Spleen (tissue), 11 donors: ENCODE measurements at regions not wholly inside any gene's neighbourhood (a gene's known extent, or its start where the extent isn't known, plus 50 kb on each side); places are given as distances from the start of the nearest gene placed in this dataset.
"Not testable (repeated sequence)": the region's sequence is repeated elsewhere in the genome, so short reads cannot be mapped to it uniquely, and the experiment has no call there.

Experiments used
- DNase-seq: peaks from one replicate; pipeline ENCODE4 v3.0.0-alpha.2; 2020
- H3K27ac ChIP-seq, 8 donors: fragments of 200-600 bp; sonication (generic) in 7 of 8; 1 replicate in 4 of 8; 2 replicates in 4 of 8; pipeline versions ENCODE4 v1.5.0 to v1.8.0; 2016 to 2021; ENCODE audit warnings: inconsistent platforms in 4 of 8, mild to moderate bottlenecking in 4 of 8, moderate library complexity in 1 of 8
- H3K27me3 ChIP-seq, 7 donors: fragments of 200-600 bp; sonication (generic) in 6 of 7; replicated peaks in 1 of 7; 1 replicate in 4 of 7; 2 replicates in 3 of 7; pipeline versions ENCODE4 v1.5.0 to v1.8.0; 2016 to 2021; ENCODE audit warnings: inconsistent platforms in 3 of 7, mild to moderate bottlenecking in 1 of 7
- H3K36me3 ChIP-seq, 6 donors: fragments of 200-600 bp; sonication (generic) in 5 of 6; 1 replicate in 4 of 6; 2 replicates in 2 of 6; pipeline versions ENCODE4 v1.5.0 to v1.8.0; 2016 to 2021; ENCODE audit warnings: inconsistent platforms in 2 of 6
- H3K4me1 ChIP-seq, 6 donors: fragments of 200-600 bp; sonication (generic) in 5 of 6; 1 replicate in 3 of 6; 2 replicates in 3 of 6; pipeline versions ENCODE4 v1.5.0 to v1.8.0; 2016 to 2021; ENCODE audit warnings: inconsistent platforms in 3 of 6
- H3K4me3 ChIP-seq, 8 donors: fragments of 200-600 bp; sonication (generic) in 7 of 8; 1 replicate in 4 of 8; 2 replicates in 4 of 8; pipeline versions ENCODE4 v1.5.0 to v1.8.0; 2016 to 2021; ENCODE audit warnings: inconsistent platforms in 4 of 8, mild to moderate bottlenecking in 4 of 8, moderate library complexity in 2 of 8
- H3K9me3 ChIP-seq, 8 donors: fragments of 200-600 bp; sonication (generic) in 7 of 8; 1 replicate in 4 of 8; 2 replicates in 4 of 8; pipeline versions ENCODE4 v1.5.0 to v1.8.0; 2016 to 2021; ENCODE audit warnings: inconsistent platforms in 4 of 8
- CTCF ChIP-seq, 11 experiments: fragments of 200-600 bp in 7 of 11; fragments of 450-650 bp in 4 of 11; sonication (generic) in 4 of 11; IDR thresholded peaks in 8 of 11; conservative IDR thresholded peaks in 3 of 11; 1 replicate in 7 of 11; 2 replicates in 4 of 11; pipeline versions ENCODE4 v1.4.0 to v1.8.0; 2016 to 2021; ENCODE audit warnings: antibody characterized with exemption in 11 of 11, inconsistent platforms in 4 of 11, mild to moderate bottlenecking in 1 of 11
- POLR2A ChIP-seq, 3 donors: fragments of 450-650 bp; IDR thresholded peaks; one replicate each; pipeline ENCODE4 v1.5.1; 2017; ENCODE audit warnings: antibody characterized with exemption in 3 of 3, mild to moderate bottlenecking in 1 of 3
- POLR2AphosphoS5 ChIP-seq, 3 donors: sonication (generic); formaldehyde crosslinking; IDR thresholded peaks; one replicate each; pipeline ENCODE4 v1.5.1; 2017; ENCODE audit warnings: antibody characterized with exemption in 3 of 3
- WGBS, 5 donors: extraction: QIAGEN DNeasy Blood & Tissue Kit in 3 of 5; methylation state at CpG; one replicate each; pipeline versions ENCODE4 v1.1.5 to v1.1.7; 2013 to 2018; 5-methylcytosine and 5-hydroxymethylcytosine counted together
- intact Hi-C: fragments of 100-400 bp; cut with DNase I; formaldehyde crosslinking; loops from one replicate; pipeline ENCODE4 v1.15.0; 2023; ENCODE audit warnings: low total_unique reads
- donor health status: healthy with polysubstance abuse.
- donor health status: DM: no; HTN: no; CAD: no; lungs with moderate emphysema.
- donor health status: DM: no; HTN: no; CAD: no.
- donor health status: Bipolar disorder and iron deficiency.
- donor health status: healthy.
- donor health status: DM: no; HTN: no; CAD: no.
- donor health status: DM: yes; HTN: yes; CAD: no.

- no peak for DNase-seq
- Histone ChIP-seq H3K4me3 (no peak overlapping the region), H3K36me3 (no peaks in the 10 kb centered on the region), H3K9me3 (no peaks in the 10 kb centered on the region), H3K27ac (no peak overlapping the region), H3K4me1 (peaks cover 0 to 18% (median 0%) of the 10 kb centered on the region in 6 donors), H3K27me3 (no peaks in the 10 kb centered on the region)
- no peak for TF ChIP-seq POLR2AphosphoS5 (IDR thresholded peaks at IDR 0.05)
- TF ChIP-seq CTCF (IDR thresholded peaks at IDR 0.05 in 8 of 11, conservative IDR thresholded peaks at IDR 0.05 in 3 of 11) = no peak
- TF ChIP-seq POLR2A (IDR thresholded peaks at IDR 0.05) = no peak
- intact Hi-C loops = no loop called here
Measured at GRCh38 chr3:106303766-106304165, 435.0 kb upstream of the CBLB start.

GRCh38 chr3:106305127-106305526, 436.3 kb upstream of the CBLB start:
- no peaks in the 10 kb centered on the region for H3K9me3 ChIP-seq
- no peak overlapping the region for H3K4me3 ChIP-seq
- intact Hi-C loops = no loop called here
- H3K27me3 ChIP-seq = no peaks in the 10 kb centered on the region
- WGBS, 5 donors = 88 to 97% (median 92%) methylated on average over 2 of the region's 2 CpGs
- H3K36me3 ChIP-seq = no peaks in the 10 kb centered on the region
- TF ChIP-seq POLR2A (IDR thresholded peaks at IDR 0.05) (no peak), CTCF (IDR thresholded peaks at IDR 0.05 in 8 of 11, conservative IDR thresholded peaks at IDR 0.05 in 3 of 11) (no peak), POLR2AphosphoS5 (IDR thresholded peaks at IDR 0.05) (no peak)
- DNase-seq = no peak
- H3K4me1 ChIP-seq = peaks cover 0 to 11% (median 0%) of the 10 kb centered on the region in 6 donors
- no peak overlapping the region for H3K27ac ChIP-seq

- Histone ChIP-seq H3K9me3 (no peaks in the 10 kb centered on the region), H3K4me1 (peaks cover 0 to 11% (median 0%) of the 10 kb centered on the region in 6 donors)
Measured at GRCh38 chr3:106305882-106306435, 437.1 kb upstream of the CBLB start.

GRCh38 chr3:106309274-106309673, 440.5 kb upstream of the CBLB start:
- 91 to 98% (median 97%) methylated on average over 1 of the region's 1 CpG for WGBS, 5 donors
- intact Hi-C loops = no loop called here
- DNase-seq = no peak
- H3K27ac ChIP-seq = no peak overlapping the region
- no peaks in the 10 kb centered on the region for H3K4me1 ChIP-seq
- H3K9me3 ChIP-seq = no peaks in the 10 kb centered on the region
- H3K4me3 ChIP-seq = no peak overlapping the region
- no peaks in the 10 kb centered on the region for H3K36me3 ChIP-seq
- no peaks in the 10 kb centered on the region for H3K27me3 ChIP-seq
- TF ChIP-seq CTCF (IDR thresholded peaks at IDR 0.05 in 8 of 11, conservative IDR thresholded peaks at IDR 0.05 in 3 of 11) (no peak), POLR2A (IDR thresholded peaks at IDR 0.05) (no peak), POLR2AphosphoS5 (IDR thresholded peaks at IDR 0.05) (no peak)

More at GRCh38 chr3:106305882-106306435, 437.1 kb upstream of the CBLB start:
- DNase-seq = no peak
- 94 to 97% (median 95%) methylated on average over 1 of the region's 1 CpG for WGBS, 5 donors
- Histone ChIP-seq H3K27me3 (no peaks in the 10 kb centered on the region), H3K27ac (no peak overlapping the region), H3K36me3 (no peaks in the 10 kb centered on the region), H3K4me3 (no peak overlapping the region)
- intact Hi-C loops = no loop called here
- TF ChIP-seq POLR2A (IDR thresholded peaks at IDR 0.05) (no peak), CTCF (IDR thresholded peaks at IDR 0.05 in 8 of 11, conservative IDR thresholded peaks at IDR 0.05 in 3 of 11) (no peak), POLR2AphosphoS5 (IDR thresholded peaks at IDR 0.05) (no peak)

GRCh38 chr3:106309798-106310197, 441.0 kb upstream of the CBLB start:
- H3K27ac ChIP-seq, H3K4me3 ChIP-seq, H3K4me1 ChIP-seq, H3K27me3 ChIP-seq, intact Hi-C loops, H3K9me3 ChIP-seq, DNase-seq, H3K36me3 ChIP-seq: not testable (repeated sequence)
- WGBS, 5 donors = 89 to 94% (median 92%) methylated on average over 4 of the region's 4 CpGs
